Testis (tissue), 2 donors: ENCODE measurements at regions not wholly inside any gene's neighbourhood (a gene's known extent, or its start where the extent isn't known, plus 50 kb on each side); places are given as distances from the start of the nearest gene placed in this dataset.

Experiments
- DNase-seq: peaks from one replicate; pipeline ENCODE4 v3.0.0-alpha.2; 2019
- H3K27ac ChIP-seq, 2 donors: fragments of 200-600 bp; sonication (generic); one replicate each; pipeline ENCODE4 v1.5.1; 2019
- H3K27me3 ChIP-seq: fragments of 200-600 bp; sonication (generic); one replicate; pipeline ENCODE4 v1.5.1; 2019
- H3K36me3 ChIP-seq: fragments of 200-600 bp; sonication (generic); one replicate; pipeline ENCODE4 v1.5.1; 2017; ENCODE audit warnings: low read depth; ENCODE audit errors: missing control alignments
- H3K4me1 ChIP-seq: fragments of 200-600 bp; sonication (generic); one replicate; pipeline ENCODE4 v1.5.1; 2019
- H3K4me3 ChIP-seq, 2 donors: fragments of 200-600 bp; sonication (generic); one replicate each; pipeline ENCODE4 v1.5.1; 2017 to 2019
- H3K9me3 ChIP-seq: fragments of 200-600 bp; sonication (generic); one replicate; pipeline ENCODE4 v1.5.1; 2017
- CTCF ChIP-seq, 3 experiments: fragments of 450-650 bp in 2 of 3; fragments of 200-600 bp in 1 of 3; sonication (generic) in 1 of 3; IDR thresholded peaks; one replicate each; pipeline ENCODE4 v1.5.1; 2016 to 2019; ENCODE audit warnings: antibody characterized with exemption in 3 of 3, mild to moderate bottlenecking in 2 of 3, moderate library complexity in 1 of 3
- POLR2A ChIP-seq: fragments of 450-650 bp; IDR thresholded peaks from one replicate; pipeline ENCODE4 v1.6.1; 2017; ENCODE audit warnings: antibody characterized with exemption, mild to moderate bottlenecking, moderate library complexity
- WGBS, 2 donors: methylation state at CpG; one replicate each; pipeline ENCODE4 v1.1.5; 2018; 5-methylcytosine and 5-hydroxymethylcytosine counted together
- intact Hi-C: fragments of 100-400 bp; cut with DNase I; formaldehyde crosslinking; loops from one replicate; pipeline ENCODE4 v1.15.1; 2023; ENCODE audit warnings: low total_unique reads

DNA sequence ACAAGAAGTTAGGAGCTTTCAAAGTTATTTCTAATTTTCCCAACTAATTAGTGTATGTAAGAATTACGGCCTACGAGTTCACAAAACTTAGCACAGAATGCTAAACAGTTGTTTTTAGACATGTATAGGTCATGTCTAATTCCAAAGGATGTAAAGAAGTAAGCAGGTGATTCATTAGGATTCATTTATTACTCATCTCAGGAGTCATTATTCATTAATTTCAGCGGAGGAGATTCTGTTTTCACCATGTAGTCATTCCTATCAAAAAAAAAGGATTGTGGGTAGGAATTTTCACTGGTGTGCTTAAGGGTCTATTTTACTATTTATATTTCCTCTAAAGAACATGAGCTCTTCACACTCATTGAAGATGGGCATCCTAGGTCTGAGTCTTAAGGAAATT lies 532.2 kb downstream of the ACTL7B start:
- no peaks in the 10 kb centered on the region for H3K36me3 ChIP-seq
- no peaks in the 10 kb centered on the region for H3K4me1 ChIP-seq
- no peaks in the 10 kb centered on the region for H3K27me3 ChIP-seq
- WGBS, 2 donors: 90 to 91% methylated on average over 3 of the region's 3 CpGs
- H3K9me3 ChIP-seq: no peaks in the 10 kb centered on the region
- DNase-seq: no peak
- intact Hi-C loops: no loop called here
- no peak for TF ChIP-seq POLR2A
- no peak for TF ChIP-seq CTCF (IDR thresholded peaks at IDR 0.05)
- no peak overlapping the region for H3K27ac ChIP-seq
- H3K4me3 ChIP-seq: no peak overlapping the region

DNA sequence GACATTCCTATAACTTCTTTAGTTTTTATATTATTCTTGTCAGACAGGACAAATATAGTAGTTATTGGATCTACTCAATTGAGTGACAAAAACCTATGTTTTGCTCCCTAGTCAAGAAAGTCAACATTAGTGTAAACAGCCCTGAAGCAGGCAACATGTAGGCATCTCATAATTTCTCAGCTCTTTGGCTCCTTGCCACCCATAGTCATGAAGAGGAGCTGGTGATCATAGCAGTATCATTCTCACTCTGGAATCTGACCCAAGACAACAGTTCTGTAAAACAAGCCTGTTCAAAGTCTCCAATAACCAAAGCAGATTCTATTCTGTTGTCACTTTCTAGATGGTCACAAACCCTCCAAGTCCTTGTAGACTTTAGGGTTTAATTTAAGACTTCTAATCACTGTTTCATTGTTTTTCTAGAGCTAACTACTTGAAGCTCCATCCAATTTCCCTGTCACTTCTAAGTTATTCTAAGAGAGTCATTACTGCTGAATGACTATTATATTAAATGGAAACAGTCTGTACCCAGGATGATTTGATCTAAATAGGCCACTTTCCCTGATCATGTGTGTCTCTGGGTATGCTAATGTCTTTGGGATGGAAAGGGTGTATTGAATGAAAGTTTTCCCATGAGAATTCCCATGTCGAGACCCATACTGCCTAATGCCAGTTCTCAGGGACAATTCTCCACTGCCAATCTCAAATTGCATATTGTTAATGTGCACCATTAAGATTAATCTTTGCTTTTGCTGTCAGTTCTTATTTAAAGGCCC lies 533.3 kb downstream of the ACTL7B start:
- Histone ChIP-seq H3K9me3 (no peaks in the 10 kb centered on the region), H3K4me3 (no peak overlapping the region), H3K36me3 (no peaks in the 10 kb centered on the region), H3K27ac (no peak overlapping the region), H3K4me1 (no peaks in the 10 kb centered on the region), H3K27me3 (no peaks in the 10 kb centered on the region)
- no peak for TF ChIP-seq CTCF (IDR thresholded peaks at IDR 0.05)
- no peak for TF ChIP-seq POLR2A
- 46 to 65% methylated on average over 1 of the region's 1 CpG for WGBS, 2 donors
- intact Hi-C loops: no loop called here
- DNase-seq: no peak

GRCh38 chr9:108316630-108317029 lies 539.2 kb downstream of the ACTL7B start:
- no peaks in the 10 kb centered on the region for H3K4me1 ChIP-seq
- H3K36me3 ChIP-seq: no peaks in the 10 kb centered on the region
- intact Hi-C loops: no loop called here
- H3K27ac ChIP-seq: no peak overlapping the region
- no peaks in the 10 kb centered on the region for H3K27me3 ChIP-seq
- no peaks in the 10 kb centered on the region for H3K9me3 ChIP-seq
- DNase-seq: no peak
- no peak overlapping the region for H3K4me3 ChIP-seq
- TF ChIP-seq CTCF (IDR thresholded peaks at IDR 0.05): no peak
- TF ChIP-seq POLR2A: no peak

DNA sequence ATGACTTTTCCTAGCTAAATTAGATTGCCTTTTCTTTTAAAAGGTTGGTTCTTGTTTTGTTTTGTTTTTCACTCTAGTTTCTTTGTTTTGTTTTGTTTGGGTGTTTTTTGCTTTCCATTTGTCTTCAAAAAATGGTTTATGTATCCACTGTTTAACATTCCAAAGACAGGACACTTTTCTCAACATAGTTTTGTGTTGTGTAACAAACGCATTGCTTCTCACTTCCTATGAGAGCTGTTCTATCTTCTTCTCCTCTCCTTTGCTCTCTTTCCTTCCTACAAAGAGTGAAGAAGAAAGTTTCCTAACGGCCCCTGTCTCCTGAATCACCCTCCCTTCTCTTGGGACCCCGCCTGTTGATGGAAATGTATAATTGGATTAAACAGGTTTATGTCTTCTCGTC lies 539.7 kb downstream of the ACTL7B start:
- 76 to 78% methylated on average over 4 of the region's 4 CpGs for WGBS, 2 donors
- no peak for DNase-seq
- no peaks in the 10 kb centered on the region for H3K36me3 ChIP-seq
- H3K9me3 ChIP-seq: no peaks in the 10 kb centered on the region
- TF ChIP-seq CTCF (IDR thresholded peaks at IDR 0.05): no peak
- no peak for TF ChIP-seq POLR2A
- H3K4me3 ChIP-seq: no peak overlapping the region
- H3K4me1 ChIP-seq: no peaks in the 10 kb centered on the region
- H3K27ac ChIP-seq: no peak overlapping the region
- intact Hi-C loops: no loop called here
- H3K27me3 ChIP-seq: no peaks in the 10 kb centered on the region

DNA sequence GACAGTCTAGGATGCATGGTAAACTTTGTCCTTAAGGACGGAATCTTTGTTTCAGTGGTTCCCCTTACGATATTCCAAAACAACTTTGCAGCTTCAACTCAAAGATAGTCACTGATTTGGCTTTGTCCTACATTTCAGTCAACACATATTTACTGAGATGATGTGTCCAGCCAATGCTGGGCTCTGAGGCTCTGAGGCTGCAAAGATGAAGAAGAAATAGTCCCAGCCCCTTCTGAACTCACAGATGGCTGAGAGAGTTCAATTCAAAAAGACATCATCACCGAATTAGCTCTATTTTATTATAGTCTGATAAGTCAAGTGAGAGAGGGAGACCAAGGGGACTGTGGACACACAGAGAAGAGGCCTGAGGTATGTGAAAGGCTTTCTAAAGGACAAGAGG lies 544.0 kb downstream of the ACTL7B start:
- intact Hi-C loops: no loop called here
- Histone ChIP-seq H3K27me3 (no peaks in the 10 kb centered on the region), H3K9me3 (no peaks in the 10 kb centered on the region), H3K27ac (no peak overlapping the region), H3K4me3 (no peak overlapping the region), H3K36me3 (no peaks in the 10 kb centered on the region), H3K4me1 (no peaks in the 10 kb centered on the region)
- TF ChIP-seq POLR2A (no peak), CTCF (IDR thresholded peaks at IDR 0.05) (no peak)
- WGBS, 2 donors: 89% methylated on average over 3 of the region's 3 CpGs
- no peak for DNase-seq
